ENCODE measurements at regions not wholly inside any gene's neighbourhood (a gene's known extent, or its start where the extent isn't known, plus 50 kb on each side); places are given as distances from the start of the nearest gene placed in this dataset.
"Not testable (repeated sequence)": the region's sequence is repeated elsewhere in the genome, so short reads cannot be mapped to it uniquely, and the experiment has no call there.

DNA sequence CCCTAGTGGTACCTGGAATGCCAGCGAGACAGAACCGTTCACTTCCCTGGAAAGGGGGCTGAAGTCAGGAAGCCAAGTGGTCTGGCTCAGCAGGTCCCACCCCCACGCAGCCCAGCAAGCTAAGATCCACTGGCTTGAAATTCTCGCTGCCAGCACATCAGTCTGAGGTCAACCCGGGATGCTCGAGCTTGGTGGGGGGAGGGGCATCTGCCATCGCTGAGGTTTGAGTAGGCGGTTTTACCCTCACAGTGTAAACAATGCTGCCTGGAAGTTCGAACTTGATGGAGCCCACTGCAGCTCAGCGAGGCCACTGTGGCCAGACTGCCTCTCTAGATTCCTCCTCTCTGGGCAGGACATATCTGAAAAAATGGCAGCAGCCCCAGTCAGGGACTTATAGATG is 464.7 kb upstream of the TOM1L1 start:
- TF ChIP-seq, protein P1, sequence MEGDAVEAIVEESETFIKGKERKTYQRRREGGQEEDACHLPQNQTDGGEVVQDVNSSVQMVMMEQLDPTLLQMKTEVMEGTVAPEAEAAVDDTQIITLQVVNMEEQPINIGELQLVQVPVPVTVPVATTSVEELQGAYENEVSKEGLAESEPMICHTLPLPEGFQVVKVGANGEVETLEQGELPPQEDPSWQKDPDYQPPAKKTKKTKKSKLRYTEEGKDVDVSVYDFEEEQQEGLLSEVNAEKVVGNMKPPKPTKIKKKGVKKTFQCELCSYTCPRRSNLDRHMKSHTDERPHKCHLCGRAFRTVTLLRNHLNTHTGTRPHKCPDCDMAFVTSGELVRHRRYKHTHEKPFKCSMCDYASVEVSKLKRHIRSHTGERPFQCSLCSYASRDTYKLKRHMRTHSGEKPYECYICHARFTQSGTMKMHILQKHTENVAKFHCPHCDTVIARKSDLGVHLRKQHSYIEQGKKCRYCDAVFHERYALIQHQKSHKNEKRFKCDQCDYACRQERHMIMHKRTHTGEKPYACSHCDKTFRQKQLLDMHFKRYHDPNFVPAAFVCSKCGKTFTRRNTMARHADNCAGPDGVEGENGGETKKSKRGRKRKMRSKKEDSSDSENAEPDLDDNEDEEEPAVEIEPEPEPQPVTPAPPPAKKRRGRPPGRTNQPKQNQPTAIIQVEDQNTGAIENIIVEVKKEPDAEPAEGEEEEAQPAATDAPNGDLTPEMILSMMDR (IDR thresholded peaks at IDR 0.05; ENCODE audit: insufficient read depth, low read depth, low read length, missing control alignments) = no peak

GRCh38 chr17:54439816-54440215 is 460.8 kb upstream of the TOM1L1 start:
- H3K4me3 ChIP-seq (ENCODE audit: low read depth, low read length) = no peak overlapping the region
- TF ChIP-seq, protein P1 (IDR thresholded peaks at IDR 0.05; ENCODE audit: insufficient read depth, low read depth, low read length, missing control alignments) = no peak
- DNase-seq (ENCODE audit: low read depth) = no peak

More for the DNA sequence above, 464.7 kb upstream of the TOM1L1 start:
- H3K4me3 ChIP-seq (ENCODE audit: low read depth, low read length) = no peak overlapping the region
- no peak for DNase-seq (ENCODE audit: low read depth)

GRCh38 chr17:54451051-54451450 is 449.6 kb upstream of the TOM1L1 start:
- no peak overlapping the region for H3K4me3 ChIP-seq (ENCODE audit: low read depth, low read length)
- TF ChIP-seq, protein P1 (IDR thresholded peaks at IDR 0.05; ENCODE audit: insufficient read depth, low read depth, low read length, missing control alignments) = no peak

GRCh38 chr17:54452666-54453348 is 447.8 kb upstream of the TOM1L1 start:
- TF ChIP-seq, protein P1 (IDR thresholded peaks at IDR 0.05; ENCODE audit: insufficient read depth, low read depth, low read length, missing control alignments) = no peak
- H3K4me3 ChIP-seq (ENCODE audit: low read depth, low read length) = no peak overlapping the region
- no peak for DNase-seq (ENCODE audit: low read depth)

More at GRCh38 chr17:54451051-54451450, 449.6 kb upstream of the TOM1L1 start:
- DNase-seq (ENCODE audit: low read depth) = no peak

- H3K4me3 ChIP-seq (ENCODE audit: low read depth, low read length) = no peak overlapping the region
- DNase-seq (ENCODE audit: low read depth) = no peak
- TF ChIP-seq, protein P1 (IDR thresholded peaks at IDR 0.05; ENCODE audit: insufficient read depth, low read depth, low read length, missing control alignments) = no peak
These were observed 445.3 kb upstream of the TOM1L1 start for GRCh38 chr17:54455251-54455868.

GRCh38 chr17:54465443-54465842 is 435.2 kb upstream of the TOM1L1 start:
- not testable (repeated sequence) for DNase-seq (ENCODE audit: low read depth); H3K4me3 ChIP-seq (ENCODE audit: low read depth, low read length)

- TF ChIP-seq, protein P1 (IDR thresholded peaks at IDR 0.05; ENCODE audit: insufficient read depth, low read depth, low read length, missing control alignments) = no peak
- no peak overlapping the region for H3K4me3 ChIP-seq (ENCODE audit: low read depth, low read length)
- no peak for DNase-seq (ENCODE audit: low read depth)
These were observed 433.8 kb upstream of the TOM1L1 start for GRCh38 chr17:54466875-54467274.

Measured in GM12865 (cell line).